ENCODE measurements at regions not wholly inside any gene's neighbourhood (a gene's known extent, or its start where the extent isn't known, plus 50 kb on each side); places are given as distances from the start of the nearest gene placed in this dataset.

DNA sequence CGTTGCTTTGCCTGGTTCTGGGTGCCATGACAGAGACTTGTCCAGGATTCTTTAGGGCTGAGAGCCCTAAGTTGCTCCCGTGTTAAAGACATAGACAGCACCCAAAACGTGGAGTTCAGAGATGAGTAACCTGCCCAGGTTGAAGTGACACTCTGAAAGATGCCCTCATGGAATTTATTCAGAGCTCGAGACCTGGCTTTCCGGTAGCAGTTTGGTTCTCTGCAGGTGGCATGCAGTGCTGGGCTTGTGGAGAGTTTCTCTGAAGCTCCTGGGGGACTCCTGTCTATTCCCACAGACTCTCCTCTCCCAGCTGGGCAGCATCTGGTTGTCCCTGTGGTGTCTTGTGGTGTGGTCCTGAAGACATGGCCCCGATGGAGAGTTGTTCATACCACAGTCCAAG is 241.0 kb downstream of the RHOU start:
- TF ChIP-seq, protein P1, sequence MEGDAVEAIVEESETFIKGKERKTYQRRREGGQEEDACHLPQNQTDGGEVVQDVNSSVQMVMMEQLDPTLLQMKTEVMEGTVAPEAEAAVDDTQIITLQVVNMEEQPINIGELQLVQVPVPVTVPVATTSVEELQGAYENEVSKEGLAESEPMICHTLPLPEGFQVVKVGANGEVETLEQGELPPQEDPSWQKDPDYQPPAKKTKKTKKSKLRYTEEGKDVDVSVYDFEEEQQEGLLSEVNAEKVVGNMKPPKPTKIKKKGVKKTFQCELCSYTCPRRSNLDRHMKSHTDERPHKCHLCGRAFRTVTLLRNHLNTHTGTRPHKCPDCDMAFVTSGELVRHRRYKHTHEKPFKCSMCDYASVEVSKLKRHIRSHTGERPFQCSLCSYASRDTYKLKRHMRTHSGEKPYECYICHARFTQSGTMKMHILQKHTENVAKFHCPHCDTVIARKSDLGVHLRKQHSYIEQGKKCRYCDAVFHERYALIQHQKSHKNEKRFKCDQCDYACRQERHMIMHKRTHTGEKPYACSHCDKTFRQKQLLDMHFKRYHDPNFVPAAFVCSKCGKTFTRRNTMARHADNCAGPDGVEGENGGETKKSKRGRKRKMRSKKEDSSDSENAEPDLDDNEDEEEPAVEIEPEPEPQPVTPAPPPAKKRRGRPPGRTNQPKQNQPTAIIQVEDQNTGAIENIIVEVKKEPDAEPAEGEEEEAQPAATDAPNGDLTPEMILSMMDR (IDR thresholded peaks at IDR 0.05; ENCODE audit: low read depth, low read length, missing control alignments), result no peak
- DNase-seq (ENCODE audit: extremely low read depth, low read depth), result no peak
- no peak overlapping the region for H3K4me3 ChIP-seq (replicated peaks; ENCODE audit: low read depth, low read length)

DNA sequence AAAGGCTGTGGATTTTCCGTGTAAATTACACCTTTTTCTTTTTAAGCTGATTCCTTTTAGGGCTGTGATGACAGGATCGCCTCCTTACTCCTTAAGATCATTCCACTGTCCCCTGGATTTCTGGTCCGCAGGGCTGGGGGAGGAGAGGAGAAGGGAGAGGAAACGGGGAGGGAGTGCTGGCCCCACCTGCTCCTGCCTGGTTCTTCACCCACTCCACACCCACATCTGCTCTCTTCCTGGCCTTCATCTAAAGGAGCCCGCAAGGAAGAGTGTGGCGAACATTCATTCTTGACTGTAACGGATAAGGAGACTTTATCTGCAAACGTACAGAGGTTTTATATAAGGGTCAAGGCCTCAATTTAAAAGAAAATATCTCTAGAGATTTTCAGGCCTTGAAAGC is 242.0 kb downstream of the RHOU start:
- no peak for DNase-seq (ENCODE audit: extremely low read depth, low read depth)
- H3K4me3 ChIP-seq (replicated peaks; ENCODE audit: low read depth, low read length), result no peak overlapping the region
- TF ChIP-seq, protein P1 (IDR thresholded peaks at IDR 0.05; ENCODE audit: low read depth, low read length, missing control alignments), result no peak

DNA sequence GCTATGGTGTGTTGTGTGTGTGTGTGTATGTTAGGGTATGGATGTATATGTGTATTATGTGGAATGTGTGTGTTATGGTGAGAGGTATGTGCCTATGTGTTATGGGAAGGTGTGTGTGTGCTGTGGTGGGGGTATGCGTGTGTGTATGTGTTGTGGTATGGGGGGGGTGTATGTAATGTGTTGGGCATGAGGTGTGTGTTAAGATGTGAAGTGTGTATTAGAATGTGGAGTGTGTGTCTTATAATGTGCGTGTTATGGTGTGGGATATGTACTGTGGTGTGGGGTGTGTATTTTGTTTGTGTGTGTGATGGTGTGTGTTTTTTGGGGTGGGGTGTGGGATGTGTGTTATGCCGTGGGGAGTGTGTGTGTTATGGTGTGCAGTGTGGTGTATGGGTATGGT is 242.5 kb downstream of the RHOU start:
- no peak overlapping the region for H3K4me3 ChIP-seq (replicated peaks; ENCODE audit: low read depth, low read length)
- no peak for DNase-seq (ENCODE audit: extremely low read depth, low read depth)
- TF ChIP-seq, protein P1 (IDR thresholded peaks at IDR 0.05; ENCODE audit: low read depth, low read length, missing control alignments), result no peak

DNA sequence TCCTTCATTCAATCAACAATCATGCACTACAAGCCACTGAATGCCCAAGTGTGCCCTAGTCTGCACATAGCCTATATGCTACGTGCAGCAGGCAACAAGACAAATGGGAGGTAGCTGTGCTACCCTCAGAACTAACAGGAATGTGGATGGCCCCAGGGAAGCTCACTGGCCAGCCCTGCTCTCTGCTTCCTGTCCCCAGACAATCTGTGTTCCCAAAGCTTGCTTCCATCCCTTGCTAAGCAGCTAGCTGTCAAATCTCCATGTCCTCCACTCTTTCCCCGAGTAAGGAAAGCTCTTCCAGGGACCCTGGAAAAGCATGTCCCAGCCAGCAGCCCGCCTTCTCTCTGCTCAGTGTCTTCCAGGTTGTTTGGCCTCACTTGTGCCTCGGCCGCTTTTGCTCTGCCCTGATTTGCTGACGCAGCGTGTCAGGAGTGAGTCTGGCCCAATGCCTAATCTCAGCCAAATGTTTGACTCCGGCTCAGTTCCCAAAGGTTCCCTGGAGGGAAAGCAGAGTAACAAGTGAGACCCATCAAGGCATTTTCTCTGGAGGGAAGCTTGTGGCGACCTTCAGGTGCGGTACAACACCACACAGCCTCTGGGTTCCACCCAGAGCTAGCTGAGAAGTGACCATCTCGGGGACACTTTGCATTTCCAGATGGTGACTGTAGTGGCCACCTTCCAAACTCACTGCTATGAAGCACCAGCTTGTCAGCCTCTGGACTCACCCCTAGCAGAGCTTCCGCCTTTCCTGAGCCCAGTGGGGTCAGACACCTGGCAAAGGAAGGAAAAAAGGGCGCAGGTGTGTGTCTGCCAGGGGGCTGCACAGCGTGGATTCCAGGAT is 243.4 kb downstream of the RHOU start:
- no peak overlapping the region for H3K4me3 ChIP-seq (replicated peaks; ENCODE audit: low read depth, low read length)
- TF ChIP-seq, protein P1 (IDR thresholded peaks at IDR 0.05; ENCODE audit: low read depth, low read length, missing control alignments), result no peak
- no peak for DNase-seq (ENCODE audit: extremely low read depth, low read depth)

DNA sequence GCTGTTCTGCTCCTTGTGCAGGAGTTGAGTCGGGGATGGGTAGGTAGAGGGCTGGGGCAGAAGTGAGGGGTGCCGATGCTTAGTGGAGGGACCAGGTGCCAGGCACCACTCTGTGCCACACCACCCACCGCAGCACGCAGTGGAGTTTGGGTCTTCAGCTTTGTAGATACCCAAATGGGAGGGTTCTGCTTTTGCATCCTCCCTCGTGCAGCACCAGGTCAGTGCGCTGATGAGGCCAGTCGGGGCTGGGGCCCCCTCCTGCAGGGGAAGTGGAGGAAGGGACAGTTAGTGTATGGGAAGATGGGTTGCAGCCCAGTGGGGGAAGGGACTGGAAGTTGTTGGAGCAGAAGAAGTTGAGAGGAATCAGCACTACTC is 244.0 kb downstream of the RHOU start:
- H3K4me3 ChIP-seq (replicated peaks; ENCODE audit: low read depth, low read length), result no peak overlapping the region
- DNase-seq (ENCODE audit: extremely low read depth, low read depth), result no peak
- TF ChIP-seq, protein P1 (IDR thresholded peaks at IDR 0.05; ENCODE audit: low read depth, low read length, missing control alignments), result no peak

DNA sequence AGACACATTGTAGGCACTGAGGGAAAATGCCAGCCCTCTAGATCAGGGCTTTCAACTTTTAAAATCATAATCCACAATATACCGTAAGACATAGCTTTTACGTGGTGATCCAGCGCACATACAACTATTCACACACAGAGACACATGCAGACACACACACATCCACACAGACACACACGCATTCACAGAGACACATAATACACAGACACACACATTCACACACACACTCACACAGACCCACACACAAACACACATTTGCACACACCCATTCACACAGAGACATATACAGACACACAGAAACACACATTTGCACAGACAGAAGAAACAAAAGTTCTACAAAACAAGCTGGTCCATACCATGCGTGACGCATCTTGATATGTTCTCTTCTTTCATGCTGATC is 244.5 kb downstream of the RHOU start:
- no peak overlapping the region for H3K4me3 ChIP-seq (replicated peaks; ENCODE audit: low read depth, low read length)
- no peak for DNase-seq (ENCODE audit: extremely low read depth, low read depth)
- TF ChIP-seq, protein P1 (IDR thresholded peaks at IDR 0.05; ENCODE audit: low read depth, low read length, missing control alignments), result no peak

Data from HFF-Myc (cell line).